Glutamatergic neuron (in vitro differentiated cells): ENCODE measurements at regions not wholly inside any gene's neighbourhood (a gene's known extent, or its start where the extent isn't known, plus 50 kb on each side); places are given as distances from the start of the nearest gene placed in this dataset.

ENCODE experiments used
- DNase-seq: peaks from one replicate; pipeline ENCODE4 v3.0.0; 2022
- H3K27ac Mint-ChIP-seq: one replicate; pipeline ENCODE4 v1.8.0; 2020; ENCODE audit warnings: mild to moderate bottlenecking, mixed read lengths, inconsistent platforms; ENCODE audit not compliant: unreplicated experiment
- H3K27me3 Mint-ChIP-seq: one replicate; pipeline ENCODE4 v1.8.0; 2020; ENCODE audit warnings: mild to moderate bottlenecking, moderate library complexity, mixed read lengths, inconsistent platforms; ENCODE audit not compliant: unreplicated experiment
- H3K36me3 Mint-ChIP-seq: one replicate; pipeline ENCODE4 v1.8.0; 2020; ENCODE audit warnings: mild to moderate bottlenecking, mixed read lengths, inconsistent platforms; ENCODE audit not compliant: unreplicated experiment
- H3K4me1 Mint-ChIP-seq: one replicate; pipeline ENCODE4 v1.8.0; 2020; ENCODE audit warnings: mild to moderate bottlenecking, low read depth, mixed read lengths, inconsistent platforms; ENCODE audit not compliant: unreplicated experiment
- H3K4me3 Mint-ChIP-seq: one replicate; pipeline ENCODE4 v1.8.0; 2020; ENCODE audit warnings: mild to moderate bottlenecking, mixed read lengths, inconsistent platforms; ENCODE audit not compliant: unreplicated experiment
- H3K9me3 Mint-ChIP-seq: one replicate; pipeline ENCODE4 v1.8.0; 2020; ENCODE audit warnings: mild to moderate bottlenecking, moderate library complexity, mixed read lengths, inconsistent platforms; ENCODE audit not compliant: unreplicated experiment
- CTCF ChIP-seq: fragments of 200-600 bp; sonication (generic); IDR thresholded peaks from one replicate; pipeline ENCODE4 v1.5.0; 2021; ENCODE audit not compliant: partially characterized antibody, unreplicated experiment

GRCh38 chr5:133760532-133760931, 148.2 kb upstream of the FSTL4 start:
- no peak for DNase-seq
- H3K4me1 Mint-ChIP-seq = peaks cover 13% of the 10 kb centered on the region
- H3K36me3 Mint-ChIP-seq = no peaks in the 10 kb centered on the region
- H3K9me3 Mint-ChIP-seq = peaks cover 4% of the 10 kb centered on the region
- TF ChIP-seq CTCF = no peak
- no peak overlapping the region for H3K27ac Mint-ChIP-seq
- H3K27me3 Mint-ChIP-seq = peaks cover 6% of the 10 kb centered on the region
- H3K4me3 Mint-ChIP-seq = no peak overlapping the region

DNA sequence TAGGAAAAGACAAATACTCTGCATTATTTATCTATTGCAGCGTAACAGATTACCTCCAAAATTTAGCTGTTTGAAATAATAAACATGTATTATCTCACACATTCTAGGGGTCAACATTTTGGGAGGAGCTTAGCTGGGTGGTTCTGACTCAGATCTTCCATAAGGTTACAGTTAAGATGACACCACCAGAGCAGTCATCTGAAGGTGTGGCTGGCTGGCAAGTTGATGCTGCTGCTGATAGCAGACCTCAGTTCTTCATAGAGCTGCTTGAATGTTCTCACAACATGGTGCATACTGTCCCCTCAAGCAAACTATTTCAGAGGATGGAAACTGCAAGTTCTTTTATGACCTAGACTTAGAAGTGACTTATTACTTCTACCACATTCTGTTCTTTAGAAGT, 146.3 kb upstream of the FSTL4 start:
- Mint-ChIP-seq H3K4me3 (no peak overlapping the region), H3K27ac (no peak overlapping the region), H3K27me3 (peaks cover 4% of the 10 kb centered on the region), H3K4me1 (peaks cover 13% of the 10 kb centered on the region), H3K9me3 (peaks cover 4% of the 10 kb centered on the region), H3K36me3 (no peaks in the 10 kb centered on the region)
- DNase-seq = no peak
- no peak for TF ChIP-seq CTCF

GRCh38 chr5:133757396-133757945, 145.1 kb upstream of the FSTL4 start:
- H3K27ac Mint-ChIP-seq = no peak overlapping the region
- peaks cover 4% of the 10 kb centered on the region for H3K9me3 Mint-ChIP-seq
- no peaks in the 10 kb centered on the region for H3K36me3 Mint-ChIP-seq
- TF ChIP-seq CTCF = no peak
- H3K4me3 Mint-ChIP-seq = no peak overlapping the region
- no peak for DNase-seq
- peaks cover 4% of the 10 kb centered on the region for H3K27me3 Mint-ChIP-seq
- H3K4me1 Mint-ChIP-seq = peaks cover 12% of the 10 kb centered on the region

DNA sequence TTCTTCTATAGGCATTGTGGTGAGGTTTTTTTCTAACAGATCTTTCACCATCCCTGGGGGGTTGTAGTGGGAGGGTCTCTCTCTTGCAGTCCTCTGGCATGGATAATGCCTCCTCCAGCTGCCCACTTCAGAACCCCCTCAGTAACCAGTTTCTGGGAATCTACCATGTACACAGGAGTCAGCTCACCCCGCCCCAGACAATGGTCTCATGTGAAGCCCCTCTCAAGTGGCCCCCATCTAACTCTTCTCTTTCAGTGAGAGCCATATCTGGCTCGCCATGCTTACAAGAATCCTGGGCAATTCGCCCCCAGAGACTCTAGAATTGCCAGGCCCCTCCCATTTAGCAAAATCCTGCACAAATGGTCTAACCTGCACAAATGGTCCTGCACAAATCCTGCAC, 144.4 kb upstream of the FSTL4 start:
- Mint-ChIP-seq H3K27ac (no peak overlapping the region), H3K4me1 (peaks cover 14% of the 10 kb centered on the region), H3K9me3 (peaks cover 4% of the 10 kb centered on the region), H3K4me3 (no peak overlapping the region), H3K36me3 (no peaks in the 10 kb centered on the region), H3K27me3 (peaks cover 5% of the 10 kb centered on the region)
- TF ChIP-seq CTCF = no peak
- DNase-seq = no peak

DNA sequence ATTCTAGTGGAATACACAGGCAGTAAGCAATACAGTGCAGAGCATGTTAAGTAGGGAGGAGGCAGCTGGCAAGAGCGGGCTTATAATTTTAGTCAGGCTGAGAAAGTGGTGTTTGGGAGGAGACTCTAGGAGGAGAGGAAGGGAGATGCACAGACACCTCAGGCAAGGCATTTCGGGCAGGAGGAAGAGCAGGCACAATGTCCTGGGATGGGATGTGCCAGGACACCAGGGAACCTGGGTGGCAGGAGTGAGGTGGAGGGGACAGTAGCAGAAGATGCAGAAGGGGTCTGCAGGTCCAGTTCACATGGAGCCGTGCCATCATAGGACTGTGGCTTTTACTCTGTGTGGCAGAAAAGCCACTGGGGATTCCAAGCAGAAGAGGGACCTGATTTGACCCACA, 143.7 kb upstream of the FSTL4 start:
- TF ChIP-seq CTCF = no peak
- Mint-ChIP-seq H3K27ac (no peak overlapping the region), H3K4me3 (no peak overlapping the region), H3K4me1 (peaks cover 22% of the 10 kb centered on the region), H3K36me3 (no peaks in the 10 kb centered on the region), H3K9me3 (peaks cover 9% of the 10 kb centered on the region), H3K27me3 (peaks cover 10% of the 10 kb centered on the region)
- no peak for DNase-seq
